ENCODE measurements at regions not wholly inside any gene's neighbourhood (a gene's known extent, or its start where the extent isn't known, plus 50 kb on each side); places are given as distances from the start of the nearest gene placed in this dataset.

- no peak for TF ChIP-seq CTCF (IDR thresholded peaks at IDR 0.05; ENCODE audit: low read depth, low read length)
- TF ChIP-seq EZH2phosphoT487 (IDR thresholded peaks at IDR 0.05; ENCODE audit: low read depth) = no peak
Measured at GRCh38 chr7:57216340-57216739, 84.1 kb upstream of the ZNF479 start.

All from OCI-LY3 (cell line).